Astrocyte (in vitro differentiated cells and primary cell): ENCODE measurements at regions not wholly inside any gene's neighbourhood (a gene's known extent, or its start where the extent isn't known, plus 50 kb on each side); places are given as distances from the start of the nearest gene placed in this dataset.

Experiments used
- EZH2 ChIP-seq: IDR thresholded peaks from 2 replicates; pipeline ENCODE4 v1.6.1; 2012; ENCODE audit warnings: mild to moderate bottlenecking, low read length, inconsistent platforms; ENCODE audit not compliant: insufficient read depth
- TF ChIP-seq, protein P1 (sequence below): IDR thresholded peaks from 2 replicates; pipeline ENCODE4 v1.5.1; 2011; ENCODE audit warnings: low read depth, mild to moderate bottlenecking, inconsistent platforms, low read length, moderate library complexity; ENCODE audit not compliant: insufficient read depth

GRCh38 chr2:44056947-44057346, 61.2 kb upstream of the LRPPRC start:
- TF ChIP-seq, protein P1, sequence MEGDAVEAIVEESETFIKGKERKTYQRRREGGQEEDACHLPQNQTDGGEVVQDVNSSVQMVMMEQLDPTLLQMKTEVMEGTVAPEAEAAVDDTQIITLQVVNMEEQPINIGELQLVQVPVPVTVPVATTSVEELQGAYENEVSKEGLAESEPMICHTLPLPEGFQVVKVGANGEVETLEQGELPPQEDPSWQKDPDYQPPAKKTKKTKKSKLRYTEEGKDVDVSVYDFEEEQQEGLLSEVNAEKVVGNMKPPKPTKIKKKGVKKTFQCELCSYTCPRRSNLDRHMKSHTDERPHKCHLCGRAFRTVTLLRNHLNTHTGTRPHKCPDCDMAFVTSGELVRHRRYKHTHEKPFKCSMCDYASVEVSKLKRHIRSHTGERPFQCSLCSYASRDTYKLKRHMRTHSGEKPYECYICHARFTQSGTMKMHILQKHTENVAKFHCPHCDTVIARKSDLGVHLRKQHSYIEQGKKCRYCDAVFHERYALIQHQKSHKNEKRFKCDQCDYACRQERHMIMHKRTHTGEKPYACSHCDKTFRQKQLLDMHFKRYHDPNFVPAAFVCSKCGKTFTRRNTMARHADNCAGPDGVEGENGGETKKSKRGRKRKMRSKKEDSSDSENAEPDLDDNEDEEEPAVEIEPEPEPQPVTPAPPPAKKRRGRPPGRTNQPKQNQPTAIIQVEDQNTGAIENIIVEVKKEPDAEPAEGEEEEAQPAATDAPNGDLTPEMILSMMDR, result no peak
- no peak for TF ChIP-seq EZH2
